Neural progenitor cell (in vitro differentiated cells): ENCODE measurements at regions not wholly inside any gene's neighbourhood (a gene's known extent, or its start where the extent isn't known, plus 50 kb on each side); places are given as distances from the start of the nearest gene placed in this dataset.

ENCODE experiments used
- DNase-seq: peaks from one replicate; pipeline ENCODE4 v3.0.0-alpha.2; 2016; ENCODE audit warnings: low spot score
- H2AFZ ChIP-seq: fragments of 200-600 bp; sonication (generic); replicated peaks from 2 replicates; pipeline ENCODE4 v1.6.1; 2016; ENCODE audit warnings: antibody characterized with exemption
- H3F3A ChIP-seq: fragments of 200-600 bp; sonication (generic); 2 replicates; pipeline ENCODE4 v1.6.1; 2016; ENCODE audit warnings: antibody characterized with exemption, low read depth
- H3K27ac ChIP-seq: fragments of 200-600 bp; sonication (generic); 2 replicates; pipeline ENCODE4 v1.5.1; 2016; ENCODE audit warnings: mild to moderate bottlenecking
- H3K27me3 ChIP-seq: fragments of 200-600 bp; sonication (generic); 2 replicates; pipeline ENCODE4 v1.6.1; 2016; ENCODE audit warnings: mild to moderate bottlenecking, moderate library complexity
- H3K36me3 ChIP-seq: fragments of 200-600 bp; sonication (generic); 2 replicates; pipeline ENCODE4 v1.5.1; 2016
- H3K4me1 ChIP-seq: fragments of 200-600 bp; sonication (generic); 2 replicates; pipeline ENCODE4 v1.6.1; 2016; ENCODE audit warnings: mixed run types
- H3K4me2 ChIP-seq: fragments of 200-600 bp; sonication (generic); 2 replicates; pipeline ENCODE4 v1.6.1; 2016
- H3K4me3 ChIP-seq: fragments of 200-600 bp; sonication (generic); 2 replicates; pipeline ENCODE4 v1.5.1; 2016
- H3K79me2 ChIP-seq: fragments of 200-600 bp; sonication (generic); 2 replicates; pipeline ENCODE4 v1.6.1; 2016; ENCODE audit warnings: low read depth
- H3K9ac ChIP-seq: fragments of 200-600 bp; sonication (generic); 2 replicates; pipeline ENCODE4 v1.6.1; 2016
- H3K9me3 ChIP-seq: fragments of 200-600 bp; sonication (generic); 2 replicates; pipeline ENCODE4 v1.5.1; 2016; ENCODE audit warnings: low read depth
- H4K20me1 ChIP-seq: fragments of 200-600 bp; sonication (generic); 2 replicates; pipeline ENCODE4 v1.6.1; 2016; ENCODE audit warnings: low read depth
- H3K27ac Mint-ChIP-seq: 3 replicates; pipeline ENCODE4 v1.8.0; 2021; ENCODE audit warnings: mixed read lengths
- H3K27me3 Mint-ChIP-seq: 2 replicates; pipeline ENCODE4 v1.8.0; 2022; ENCODE audit warnings: low read depth, mild to moderate bottlenecking, inconsistent platforms, moderate library complexity, mixed read lengths; ENCODE audit not compliant: insufficient read depth
- H3K36me3 Mint-ChIP-seq: 3 replicates; pipeline ENCODE4 v1.8.0; 2021; ENCODE audit warnings: mixed read lengths
- H3K4me1 Mint-ChIP-seq: 3 replicates; pipeline ENCODE4 v1.8.0; 2021; ENCODE audit warnings: mixed read lengths
- H3K4me3 Mint-ChIP-seq: 3 replicates; pipeline ENCODE4 v1.8.0; 2021; ENCODE audit warnings: mild to moderate bottlenecking, moderate library complexity, mixed read lengths
- H3K9me3 Mint-ChIP-seq: 3 replicates; pipeline ENCODE4 v1.8.0; 2020; ENCODE audit warnings: mixed read lengths
- CTCF ChIP-seq: fragments of 200-600 bp; sonication (generic); IDR thresholded peaks from 2 replicates; pipeline ENCODE4 v1.5.1; 2017; ENCODE audit warnings: antibody characterized with exemption, mild to moderate bottlenecking
- EZH2 ChIP-seq: fragments of 200-600 bp; sonication (generic); IDR thresholded peaks from 2 replicates; pipeline ENCODE4 v1.6.1; 2017; ENCODE audit warnings: antibody characterized with exemption, mild to moderate bottlenecking, moderate library complexity
- EZH2phosphoT487 ChIP-seq: fragments of 200-600 bp; sonication (generic); IDR thresholded peaks from 2 replicates; pipeline ENCODE4 v1.6.1; 2017; ENCODE audit warnings: antibody characterized with exemption

DNA sequence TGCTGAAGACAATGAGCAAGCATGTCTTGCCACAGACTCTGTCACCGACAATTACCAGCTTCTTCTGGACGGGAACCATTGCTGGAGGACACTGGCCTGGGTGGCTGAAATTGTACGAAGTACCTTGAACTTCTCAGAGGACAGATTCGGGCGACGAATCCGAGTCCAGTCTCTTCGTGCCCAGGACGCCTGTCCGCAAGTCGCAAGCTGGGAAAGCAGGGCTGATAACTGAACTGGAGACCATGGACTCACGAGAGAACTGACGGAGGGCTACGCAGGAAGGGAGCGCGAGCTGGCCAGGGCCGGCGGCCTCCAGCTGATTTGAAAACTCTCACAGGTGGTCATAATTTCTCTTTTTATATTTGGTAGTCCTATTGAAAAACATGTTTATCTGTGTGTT, 1229.5 kb upstream of the MAP3K7 start:
- H3K4me1 ChIP-seq: no peaks in the 10 kb centered on the region
- Mint-ChIP-seq H3K9me3 (no peaks in the 10 kb centered on the region), H3K36me3 (no peaks in the 10 kb centered on the region), H3K4me1 (peaks cover 7% of the 10 kb centered on the region), H3K27me3 (no peaks in the 10 kb centered on the region), H3K27ac (no peak overlapping the region), H3K4me3 (no peak overlapping the region)
- no peaks in the 10 kb centered on the region for H3K9me3 ChIP-seq
- H2AFZ ChIP-seq: no peak overlapping the region
- H3K79me2 ChIP-seq: no peaks in the 10 kb centered on the region
- H3K4me2 ChIP-seq: no peak overlapping the region
- no peaks in the 10 kb centered on the region for H4K20me1 ChIP-seq
- H3F3A ChIP-seq: no peaks in the 10 kb centered on the region
- no peak for TF ChIP-seq EZH2phosphoT487
- H3K36me3 ChIP-seq: no peaks in the 10 kb centered on the region
- H3K9ac ChIP-seq: no peak overlapping the region
- H3K4me3 ChIP-seq: no peak overlapping the region
- H3K27me3 ChIP-seq: no peaks in the 10 kb centered on the region
- DNase-seq: no peak
- no peak overlapping the region for H3K27ac ChIP-seq

DNA sequence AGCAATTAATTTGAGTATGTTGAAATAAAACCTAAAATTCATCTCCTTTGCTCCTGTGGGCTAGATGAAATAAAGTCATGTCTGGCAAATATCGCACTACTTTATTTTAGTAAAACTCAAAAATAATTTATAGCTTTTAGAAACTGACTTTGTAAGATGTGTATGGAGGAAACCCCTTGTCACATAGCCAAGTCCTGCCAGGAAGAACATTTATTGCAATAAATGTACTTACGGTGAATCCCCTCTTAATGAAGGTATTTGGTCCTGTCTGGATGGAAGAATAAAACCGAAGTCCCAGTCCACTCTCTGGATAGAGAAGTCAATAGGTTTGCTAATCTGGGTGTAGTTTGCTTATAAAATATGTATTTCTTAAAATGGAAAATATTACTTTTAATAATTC, 1226.8 kb upstream of the MAP3K7 start:
- H3K27ac Mint-ChIP-seq: no peak overlapping the region
- Histone ChIP-seq H3K9me3 (no peaks in the 10 kb centered on the region), H4K20me1 (no peaks in the 10 kb centered on the region), H2AFZ (no peak overlapping the region), H3K9ac (no peak overlapping the region), H3K4me1 (no peaks in the 10 kb centered on the region), H3K27me3 (no peaks in the 10 kb centered on the region), H3K36me3 (no peaks in the 10 kb centered on the region), H3K79me2 (no peaks in the 10 kb centered on the region), H3F3A (no peaks in the 10 kb centered on the region), H3K4me2 (no peak overlapping the region), H3K4me3 (no peak overlapping the region), H3K27ac (no peak overlapping the region)
- H3K9me3 Mint-ChIP-seq: no peaks in the 10 kb centered on the region
- H3K4me3 Mint-ChIP-seq: no peak overlapping the region
- no peaks in the 10 kb centered on the region for H3K27me3 Mint-ChIP-seq
- no peaks in the 10 kb centered on the region for H3K36me3 Mint-ChIP-seq
- no peak for TF ChIP-seq EZH2phosphoT487
- TF ChIP-seq EZH2: no peak
- no peak for TF ChIP-seq CTCF
- DNase-seq: no peak
- peaks cover 7% of the 10 kb centered on the region for H3K4me1 Mint-ChIP-seq

- no peak overlapping the region for H3K27ac Mint-ChIP-seq
- no peak for TF ChIP-seq EZH2phosphoT487
- no peak for TF ChIP-seq CTCF
- TF ChIP-seq EZH2: no peak
- H3K27me3 Mint-ChIP-seq: no peaks in the 10 kb centered on the region
Measured at GRCh38 chr6:91812596-91813274, 1225.9 kb upstream of the MAP3K7 start.

DNA sequence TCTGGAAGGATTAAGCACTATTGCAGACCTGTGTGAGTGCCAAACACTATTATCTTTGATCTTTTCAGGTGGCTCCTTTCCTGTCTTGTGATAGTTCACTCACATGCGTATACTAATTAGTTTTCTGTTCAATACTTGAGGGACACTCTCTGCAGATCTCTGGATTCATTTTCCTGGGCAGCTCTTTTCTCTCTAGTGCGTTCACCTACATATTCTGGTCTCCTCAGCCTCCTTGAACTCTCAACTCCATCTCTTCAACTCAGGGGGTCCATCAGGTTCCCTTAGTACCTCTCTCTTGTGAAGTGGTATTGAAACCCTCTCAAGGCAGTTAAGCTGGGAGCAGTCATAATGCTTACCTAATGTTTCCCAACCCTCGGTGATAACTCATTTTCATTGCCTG, 1218.1 kb upstream of the MAP3K7 start:
- Histone ChIP-seq H3F3A (no peaks in the 10 kb centered on the region), H3K27me3 (no peaks in the 10 kb centered on the region), H2AFZ (no peak overlapping the region), H3K9me3 (no peaks in the 10 kb centered on the region), H3K4me1 (peaks cover 15% of the 10 kb centered on the region), H3K4me2 (no peak overlapping the region), H3K9ac (no peak overlapping the region), H4K20me1 (no peaks in the 10 kb centered on the region), H3K79me2 (no peaks in the 10 kb centered on the region), H3K4me3 (no peak overlapping the region), H3K36me3 (no peaks in the 10 kb centered on the region), H3K27ac (no peak overlapping the region)
- Mint-ChIP-seq H3K4me3 (no peak overlapping the region), H3K27ac (peak overlapping the region; percentile 46), H3K4me1 (peaks cover 7% of the 10 kb centered on the region), H3K27me3 (no peaks in the 10 kb centered on the region), H3K9me3 (peaks cover 7% of the 10 kb centered on the region), H3K36me3 (no peaks in the 10 kb centered on the region)
- no peak for DNase-seq
- TF ChIP-seq EZH2phosphoT487: no peak
- no peak for TF ChIP-seq CTCF
- no peak for TF ChIP-seq EZH2

More at GRCh38 chr6:91812596-91813274, 1225.9 kb upstream of the MAP3K7 start:
- Histone ChIP-seq H3K79me2 (no peaks in the 10 kb centered on the region), H3K9ac (no peak overlapping the region), H3K4me3 (no peak overlapping the region), H3K27ac (no peak overlapping the region), H3F3A (no peaks in the 10 kb centered on the region), H3K4me1 (peaks cover 3% of the 10 kb centered on the region), H3K27me3 (no peaks in the 10 kb centered on the region), H3K9me3 (no peaks in the 10 kb centered on the region), H4K20me1 (no peaks in the 10 kb centered on the region), H3K4me2 (no peak overlapping the region), H2AFZ (peak overlapping the region; percentile 43), H3K36me3 (no peaks in the 10 kb centered on the region)
- Mint-ChIP-seq H3K4me3 (no peak overlapping the region), H3K9me3 (no peaks in the 10 kb centered on the region), H3K36me3 (no peaks in the 10 kb centered on the region), H3K4me1 (peaks cover 10% of the 10 kb centered on the region)
- no peak for DNase-seq
